ENCODE measurements at regions not wholly inside any gene's neighbourhood (a gene's known extent, or its start where the extent isn't known, plus 50 kb on each side); places are given as distances from the start of the nearest gene placed in this dataset.
A peak's percentile ranks its signal among the peaks of the same experiment; 100 is the strongest.

DNA sequence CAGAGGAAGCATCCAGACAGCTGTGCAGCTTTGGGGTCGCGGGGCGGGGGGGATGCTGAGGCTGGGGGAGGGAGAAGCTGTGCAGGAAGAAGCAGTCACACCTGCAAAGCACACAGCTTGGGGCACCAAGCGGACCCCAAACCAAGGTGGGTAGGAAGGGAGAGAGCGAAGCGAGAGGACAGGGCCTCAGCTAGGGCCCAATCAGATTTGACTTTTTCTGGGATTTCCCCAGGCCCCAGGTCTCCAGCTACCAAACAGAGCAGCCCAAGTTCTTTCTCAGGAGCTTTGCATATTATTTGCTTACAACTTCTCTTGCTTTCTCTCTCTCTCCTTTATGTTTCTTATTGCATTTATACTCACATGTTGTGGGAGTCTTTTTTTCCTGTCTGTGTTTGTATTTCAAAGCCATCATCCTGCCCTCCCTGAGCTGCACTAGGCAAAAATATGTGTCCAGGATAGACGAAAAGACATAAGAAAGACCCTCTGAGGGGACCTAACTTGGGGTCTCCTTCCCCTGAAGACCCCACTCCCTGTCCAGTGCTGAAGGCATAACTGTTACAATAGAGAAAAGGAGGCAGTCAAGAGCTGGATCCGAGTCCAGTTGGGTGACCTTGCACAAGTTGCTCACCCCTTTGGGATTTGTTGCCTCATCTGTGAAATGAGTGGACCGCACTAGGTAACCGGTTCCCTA lies 50.6 kb upstream of the SMNDC1 start:
- no peak for DNase-seq

DNA sequence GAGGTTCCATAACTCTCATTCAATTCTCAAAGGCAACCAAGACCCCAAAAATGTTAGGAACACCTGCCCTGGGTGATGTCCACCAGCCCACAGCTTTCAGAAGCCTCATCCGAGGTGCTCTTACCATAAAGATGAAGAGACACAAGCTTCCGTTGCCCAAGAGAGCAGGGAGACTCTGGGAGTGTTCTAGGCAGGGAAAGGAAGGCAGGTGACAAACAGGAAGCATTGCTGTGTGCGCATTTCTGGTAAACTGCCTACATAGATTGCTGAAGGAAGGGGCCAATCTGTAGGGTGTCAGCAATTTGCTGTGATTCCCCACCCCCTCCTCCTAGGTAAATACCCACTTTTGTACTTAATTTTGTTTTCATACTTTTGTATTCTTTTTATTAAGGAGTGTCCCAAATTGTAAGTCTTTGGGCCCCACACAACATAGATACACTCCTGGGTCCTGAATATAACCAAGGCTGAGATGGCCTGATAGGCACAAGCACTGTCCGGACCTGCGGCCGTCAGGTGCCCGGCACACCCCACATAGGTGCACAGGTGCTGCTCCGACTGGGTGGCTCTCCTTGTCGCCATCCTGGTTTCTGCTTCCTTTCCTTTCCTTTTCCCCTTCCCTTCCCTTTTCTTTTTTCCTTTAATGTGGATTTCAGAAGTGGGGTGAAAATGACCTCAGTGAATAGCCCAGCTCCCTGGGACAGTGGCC lies 51.4 kb upstream of the SMNDC1 start:
- DNase-seq = peak; percentile 56

DNA sequence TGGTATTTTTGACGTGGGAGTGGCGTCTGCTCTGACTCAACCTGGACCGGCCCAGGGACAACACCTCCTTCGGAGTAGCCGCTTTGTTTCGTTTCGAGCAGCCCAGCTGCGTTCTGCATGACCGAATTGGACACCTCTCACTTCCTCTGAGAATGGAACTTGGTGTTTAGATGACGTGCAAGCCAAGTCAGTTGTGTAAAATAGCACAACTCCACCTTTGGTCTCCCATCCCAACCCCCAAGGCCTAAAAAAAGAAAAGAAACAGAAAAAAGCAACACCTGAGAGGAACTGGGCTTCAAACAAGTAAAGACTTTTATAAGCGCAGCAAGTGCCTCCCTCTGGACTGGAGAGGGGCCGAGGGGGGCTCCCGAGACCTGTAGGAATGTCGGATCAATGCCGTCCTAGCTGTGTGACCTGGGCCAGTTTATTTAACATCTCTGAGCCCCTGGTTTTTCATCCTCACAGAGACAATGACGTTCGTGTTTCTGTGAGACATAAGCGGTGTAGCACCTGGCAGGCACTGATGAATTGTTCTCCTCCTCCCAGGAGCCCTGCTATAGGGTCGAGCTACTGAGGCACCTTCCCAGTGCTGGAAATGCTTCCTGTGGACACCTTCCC lies 52.0 kb upstream of the SMNDC1 start:
- DNase-seq = peak; percentile 59

DNA sequence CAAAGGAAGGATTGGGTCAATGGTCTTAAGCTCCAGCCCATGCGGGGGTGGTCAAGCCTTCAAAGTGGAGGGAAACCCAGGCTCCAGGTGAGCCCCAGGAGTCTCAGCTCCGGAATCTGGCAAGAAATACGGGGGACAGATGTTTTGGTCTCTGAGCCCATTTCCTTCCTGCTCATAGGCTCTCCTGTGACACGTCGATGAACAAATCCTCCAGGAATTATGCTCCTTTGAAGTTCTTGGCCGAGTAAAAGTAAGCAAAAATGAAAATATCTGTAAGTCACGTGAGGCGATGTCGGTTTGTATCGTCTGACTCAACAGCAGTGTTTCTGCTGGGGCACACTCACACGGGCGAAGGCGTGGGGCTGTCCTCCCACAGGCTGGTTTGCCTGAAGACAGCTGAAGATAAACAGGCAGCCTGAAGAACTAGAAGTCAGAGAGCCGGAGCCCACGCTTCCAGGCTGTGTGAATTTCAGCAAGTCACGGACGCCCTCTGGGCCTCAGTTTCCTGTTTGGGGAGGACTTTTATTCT lies 52.6 kb upstream of the SMNDC1 start:
- peak; percentile 75 for DNase-seq

DNA sequence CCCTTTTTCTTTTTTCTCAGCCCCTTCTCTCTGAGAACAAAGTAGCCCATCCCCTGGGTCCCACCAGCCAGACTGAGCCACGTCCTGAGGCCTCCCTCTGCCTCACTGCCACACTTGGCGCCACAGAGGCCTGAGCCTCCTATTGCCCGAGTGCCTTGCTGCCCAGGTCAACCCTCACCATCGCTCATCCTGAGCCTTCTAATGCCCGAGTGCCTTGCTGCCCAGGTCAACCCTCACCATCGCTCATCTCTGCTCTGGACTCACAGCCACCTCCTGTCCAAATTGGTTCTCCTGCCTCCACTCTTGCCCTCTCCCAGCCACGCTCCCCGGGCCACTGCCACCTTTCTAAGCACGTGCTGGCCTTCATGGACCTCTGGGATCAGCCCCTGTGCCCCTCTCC lies 53.2 kb upstream of the SMNDC1 start:
- no peak for DNase-seq

DNA sequence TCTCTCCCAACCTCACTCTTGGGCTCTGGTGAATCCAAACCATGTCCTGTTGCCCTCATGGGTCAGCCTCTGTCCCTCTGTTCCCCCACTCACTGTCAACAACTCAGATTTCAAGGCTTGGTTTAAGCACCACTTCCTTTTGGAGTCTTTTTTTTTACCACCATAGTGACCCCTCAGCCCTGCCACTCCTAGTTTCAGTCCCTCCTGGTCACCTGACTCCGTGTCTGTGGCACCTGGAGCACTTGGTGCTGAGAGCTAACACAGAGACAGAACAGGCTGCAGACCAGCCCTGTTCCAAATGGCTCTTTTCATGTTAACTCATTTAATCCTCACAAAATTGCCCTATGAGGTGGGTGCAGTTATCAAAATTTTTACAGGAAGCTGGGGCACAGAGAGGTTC lies 53.6 kb upstream of the SMNDC1 start:
- DNase-seq = no peak

DNA sequence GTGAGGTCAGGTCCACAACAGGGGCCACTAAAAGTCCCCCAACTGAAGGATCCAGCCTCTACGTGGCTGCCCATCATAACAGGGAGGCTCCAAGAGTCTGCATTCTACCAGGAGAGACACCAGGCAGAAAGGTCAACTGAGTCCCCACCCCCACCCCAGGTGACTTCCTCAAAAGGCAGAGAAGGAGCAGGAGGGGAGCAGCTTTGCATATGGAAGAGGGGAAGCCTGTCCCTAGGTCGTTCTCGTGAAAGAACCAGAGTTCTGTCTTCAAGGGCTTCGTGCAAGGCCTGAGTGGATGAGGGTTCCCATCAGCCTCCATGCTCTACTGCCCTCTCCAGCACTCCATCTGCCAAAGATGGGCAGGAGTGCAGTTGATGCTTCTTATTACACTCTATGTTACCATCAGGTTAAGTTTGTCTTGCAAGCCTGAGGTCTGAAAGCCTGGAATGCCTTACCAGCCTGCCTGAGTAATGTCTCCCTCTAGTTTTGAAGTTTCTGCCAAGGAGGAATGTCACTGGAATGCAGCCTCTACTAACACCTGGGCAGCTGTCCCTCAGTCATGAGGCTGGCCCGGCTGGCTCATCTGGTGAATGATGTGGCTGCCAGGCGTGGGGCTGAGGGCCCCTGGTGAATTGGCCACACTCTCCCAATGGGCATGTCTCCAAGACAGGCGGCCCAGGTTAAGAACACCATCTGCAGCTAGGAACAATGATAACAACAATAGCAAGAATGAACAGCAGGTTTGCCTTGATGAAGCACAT lies 54.3 kb upstream of the SMNDC1 start:
- no peak for DNase-seq

DNA sequence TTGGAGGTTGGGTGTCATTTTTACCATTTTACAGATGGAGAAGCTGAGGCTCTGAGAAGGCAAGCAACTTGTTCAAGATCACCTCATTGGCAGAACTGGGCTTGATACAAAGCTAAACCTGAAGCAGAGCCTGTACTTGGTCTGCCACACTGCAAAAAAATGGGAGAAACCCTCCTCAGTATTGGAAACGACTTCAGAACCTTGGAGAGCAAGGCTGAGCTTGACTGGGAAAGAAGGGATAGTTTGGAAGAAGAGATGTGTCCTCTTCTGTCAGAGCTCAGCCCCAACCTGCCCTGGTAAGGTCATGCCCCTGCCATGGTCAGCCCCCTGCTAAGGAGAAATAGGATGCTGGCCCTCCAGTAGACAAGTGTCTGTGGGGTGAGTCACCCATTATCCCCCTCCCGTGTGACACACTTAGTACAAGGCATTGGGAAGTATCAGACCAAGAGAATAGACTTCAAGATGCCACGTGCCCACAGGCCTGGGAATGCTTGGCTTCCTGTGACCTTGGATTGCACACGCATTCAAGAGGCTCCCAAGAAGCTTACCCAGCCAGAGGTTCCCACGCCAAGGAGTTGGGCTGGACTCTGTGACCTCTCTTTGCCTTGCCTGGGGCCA lies 56.2 kb upstream of the SMNDC1 start:
- DNase-seq = no peak

DNA sequence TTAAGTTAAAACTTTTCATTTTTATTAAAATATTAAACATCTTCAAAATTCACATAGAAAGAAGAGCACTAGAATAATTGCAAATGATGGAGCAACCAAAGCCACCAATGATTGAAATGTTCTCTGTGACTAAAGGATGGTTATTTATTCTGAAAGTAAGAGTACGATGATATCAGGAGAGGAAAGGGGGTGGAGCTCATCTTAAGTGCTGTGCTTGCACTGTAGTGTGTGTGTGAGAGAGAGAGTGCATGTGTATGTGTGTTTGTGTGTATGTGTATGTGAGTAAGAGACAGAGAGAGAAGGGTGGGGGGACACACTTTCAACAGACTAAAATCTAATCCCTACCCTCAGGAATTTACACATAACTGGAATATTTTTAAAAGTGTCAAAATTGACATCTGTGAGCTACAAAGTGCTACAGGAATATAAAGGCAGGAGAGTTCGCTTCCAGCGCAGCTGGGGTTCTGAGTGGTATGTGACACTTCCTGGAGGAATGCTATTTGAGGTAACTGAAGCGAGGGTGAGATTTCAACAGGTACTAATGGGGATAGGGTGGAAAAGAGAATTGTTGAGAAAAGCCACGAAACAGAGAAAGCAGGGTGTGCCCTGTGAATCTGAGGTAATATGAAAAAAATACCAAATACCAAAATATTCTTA lies 57.2 kb upstream of the SMNDC1 start:
- DNase-seq = no peak

DNA sequence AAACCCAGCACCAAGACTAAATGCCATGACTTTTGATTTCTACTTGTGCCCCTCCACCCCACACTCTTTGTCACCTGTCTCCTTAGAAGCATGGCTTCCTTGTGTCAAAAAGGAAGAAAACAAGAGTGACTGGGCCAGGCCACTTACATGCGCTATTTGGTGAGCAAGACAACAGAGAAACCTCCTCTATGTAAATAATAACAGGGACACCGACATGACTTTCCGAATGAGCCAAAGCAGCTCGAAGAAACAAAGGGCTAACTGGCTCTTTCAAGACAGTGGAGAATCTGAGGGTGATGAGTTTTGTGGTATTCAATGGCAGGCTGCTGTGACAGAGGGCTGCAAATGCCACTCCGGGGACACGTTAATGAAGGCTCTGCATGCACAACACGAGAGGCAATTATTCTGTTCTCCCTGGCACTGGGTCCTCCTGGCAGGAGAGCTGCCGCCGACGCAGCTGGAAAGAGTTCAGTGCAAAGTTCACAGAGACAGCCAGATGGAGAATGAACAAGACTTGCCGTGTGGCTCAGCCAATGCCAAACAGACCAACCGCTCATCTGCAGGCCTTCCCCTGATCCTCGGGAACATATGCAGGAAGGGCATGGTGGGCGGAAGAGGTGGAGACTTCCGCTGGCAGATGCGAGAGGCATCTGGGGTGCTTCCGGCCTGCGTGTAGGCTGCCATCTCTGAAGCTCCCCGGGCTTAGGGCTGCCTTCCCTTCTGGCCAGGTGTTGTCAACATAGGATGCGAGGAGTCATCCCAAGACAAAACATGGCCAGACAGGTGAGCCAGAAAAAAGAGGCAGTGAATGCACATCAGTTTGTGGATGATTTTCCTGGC lies 59.1 kb upstream of the SMNDC1 start:
- DNase-seq = peak; percentile 44

DNA sequence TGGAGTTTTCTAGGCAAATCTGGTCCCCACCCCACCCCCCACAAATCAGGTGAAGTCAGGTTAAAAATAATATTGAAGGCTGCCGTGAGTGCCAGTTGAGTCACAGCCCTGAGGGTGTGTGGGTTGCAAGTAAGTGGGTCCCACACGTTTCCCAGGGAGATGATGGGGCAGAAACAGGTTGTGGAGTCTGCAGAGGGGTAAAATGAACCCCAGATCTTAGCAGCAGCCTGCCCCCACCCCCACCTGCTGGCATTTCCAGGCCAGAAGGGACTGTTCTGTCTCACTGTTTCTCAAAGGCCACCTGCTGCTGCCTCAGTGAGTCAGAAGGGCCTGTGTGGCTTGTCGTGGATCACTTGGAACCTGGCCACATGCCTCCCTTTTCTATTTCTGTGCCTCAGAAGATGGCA lies 59.8 kb upstream of the SMNDC1 start:
- no peak for DNase-seq

DNA sequence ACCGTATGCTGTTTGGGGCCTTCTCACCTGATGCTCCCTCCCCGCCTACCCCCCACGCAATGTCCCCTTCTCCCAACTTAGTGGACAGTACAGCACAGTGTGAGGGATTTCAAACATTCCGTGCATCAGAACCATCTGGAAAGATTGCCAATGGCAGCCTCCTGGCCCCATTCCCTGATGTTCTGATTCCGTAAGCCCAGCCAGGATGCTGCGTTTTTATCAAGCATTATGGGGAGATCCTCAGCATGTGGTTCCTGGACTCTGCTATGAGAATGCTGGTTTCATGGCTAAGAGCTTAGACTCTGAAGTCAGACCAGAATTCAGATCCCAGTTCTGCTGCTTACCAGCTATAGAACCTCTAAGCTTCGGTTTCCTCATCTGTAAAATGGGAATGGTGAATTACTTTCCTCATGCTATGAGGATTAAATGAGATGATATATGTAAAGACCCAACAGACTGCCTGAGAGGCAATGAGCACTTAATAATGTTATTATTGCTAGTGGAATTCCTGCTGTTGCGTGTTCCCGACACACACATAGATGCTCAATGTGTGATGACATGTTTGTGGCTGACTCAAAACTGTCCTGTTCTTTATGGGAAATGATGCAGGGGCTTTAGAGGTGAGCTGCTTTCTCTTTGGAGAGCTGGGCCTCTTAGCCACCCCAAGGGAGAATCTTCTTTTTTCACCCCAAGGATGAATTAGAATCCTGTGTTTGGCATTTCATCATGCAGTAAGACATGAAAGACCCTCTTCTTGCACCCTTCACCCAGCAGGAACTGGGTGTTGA lies 60.8 kb upstream of the SMNDC1 start:
- no peak for DNase-seq

DNA sequence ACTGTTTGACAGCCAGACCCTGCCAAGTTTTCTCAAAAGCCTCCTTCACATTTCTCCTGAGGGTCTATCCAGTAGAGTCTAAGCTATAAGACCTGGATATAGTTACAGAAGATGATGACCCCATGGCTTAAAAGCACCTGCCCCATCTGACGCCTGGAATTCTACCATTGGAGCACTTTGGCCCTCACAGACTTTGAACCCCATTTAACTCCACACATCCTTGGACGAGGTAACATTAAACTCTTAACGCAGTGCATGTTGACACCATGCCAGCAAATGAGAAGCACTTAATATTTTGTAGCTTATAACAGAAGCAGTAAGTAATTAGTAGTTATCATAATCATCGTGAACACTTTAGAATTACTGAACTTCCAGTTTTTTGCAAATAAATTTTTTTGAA lies 61.9 kb upstream of the SMNDC1 start:
- no peak for DNase-seq

DNA sequence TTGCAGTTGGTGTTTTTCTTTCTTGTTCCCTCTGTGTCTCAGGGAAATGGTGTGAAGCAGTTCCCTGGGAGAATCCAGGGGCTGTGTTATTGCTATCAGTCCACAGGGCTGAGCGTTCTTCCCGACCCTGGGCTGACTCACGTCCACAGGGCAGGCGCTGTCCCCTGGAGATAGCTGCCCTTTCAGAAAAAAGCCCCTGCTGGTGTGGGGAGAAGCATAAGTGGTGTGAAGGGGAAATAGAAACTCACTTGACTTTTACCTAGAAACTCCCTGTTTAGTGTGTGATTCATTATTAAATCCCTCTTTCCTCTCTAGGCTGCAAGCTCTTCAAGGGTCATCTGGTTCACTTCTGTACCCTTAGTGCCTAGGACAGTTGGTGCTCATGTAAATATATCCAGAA lies 63.3 kb upstream of the SMNDC1 start:
- no peak for DNase-seq

DNA sequence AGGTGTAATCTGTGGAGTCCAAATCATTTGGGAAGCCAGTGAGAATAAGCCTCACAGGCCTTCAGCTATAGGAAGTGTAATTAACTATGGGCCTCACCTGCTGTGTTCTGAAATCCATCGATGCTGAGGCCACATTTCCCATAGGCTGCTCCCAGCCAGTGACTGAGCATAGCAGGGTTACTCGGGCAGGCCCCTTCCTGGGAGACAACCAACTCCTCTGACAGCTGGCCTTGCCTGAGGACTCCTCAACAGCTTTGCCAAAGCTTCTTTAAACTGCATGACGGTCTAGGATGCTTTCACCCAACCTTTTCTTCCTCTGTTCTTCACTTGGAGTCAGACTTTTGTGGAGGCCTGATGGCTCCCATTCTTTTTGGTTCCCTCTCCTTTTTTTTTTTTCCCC lies 63.8 kb upstream of the SMNDC1 start:
- DNase-seq = no peak

DNA sequence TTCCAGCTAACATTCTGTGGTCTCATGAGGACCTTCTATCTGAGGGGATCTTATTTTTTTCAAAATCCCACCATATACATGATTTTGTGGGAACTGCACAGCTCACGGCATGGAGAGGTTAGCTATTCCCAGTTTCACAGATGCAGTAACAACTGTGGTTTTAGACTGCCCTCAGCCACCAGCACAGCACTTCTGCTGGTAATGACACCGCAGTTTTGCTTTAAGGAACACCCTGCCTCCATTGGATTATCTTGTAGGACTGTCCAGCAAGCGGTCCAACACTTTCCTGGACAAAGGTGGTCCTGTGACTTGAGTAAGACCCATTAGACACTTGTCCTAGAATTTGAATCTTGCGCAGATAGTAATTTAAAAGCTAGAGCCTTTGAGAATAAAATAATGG lies 65.3 kb upstream of the SMNDC1 start:
- DNase-seq = no peak

DNA sequence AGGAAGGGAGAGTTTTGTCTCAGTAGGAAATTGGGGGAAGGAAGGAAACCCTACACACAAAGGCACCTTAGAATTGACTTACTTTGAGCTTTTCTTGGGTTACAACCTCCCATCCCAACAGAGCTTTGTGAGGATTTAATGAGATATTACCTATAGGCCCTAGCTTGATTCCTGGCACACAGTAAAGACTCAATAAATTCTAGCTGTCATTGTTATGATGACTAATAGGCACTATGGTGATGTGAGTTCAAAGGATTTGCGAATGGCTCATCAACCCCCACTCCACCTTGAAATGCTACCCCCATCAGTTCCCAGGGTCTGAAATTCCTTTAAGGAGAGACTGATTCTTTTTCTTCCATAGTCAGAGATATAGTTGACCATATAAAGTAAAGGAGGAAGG lies 67.9 kb upstream of the SMNDC1 start:
- no peak for DNase-seq

DNA sequence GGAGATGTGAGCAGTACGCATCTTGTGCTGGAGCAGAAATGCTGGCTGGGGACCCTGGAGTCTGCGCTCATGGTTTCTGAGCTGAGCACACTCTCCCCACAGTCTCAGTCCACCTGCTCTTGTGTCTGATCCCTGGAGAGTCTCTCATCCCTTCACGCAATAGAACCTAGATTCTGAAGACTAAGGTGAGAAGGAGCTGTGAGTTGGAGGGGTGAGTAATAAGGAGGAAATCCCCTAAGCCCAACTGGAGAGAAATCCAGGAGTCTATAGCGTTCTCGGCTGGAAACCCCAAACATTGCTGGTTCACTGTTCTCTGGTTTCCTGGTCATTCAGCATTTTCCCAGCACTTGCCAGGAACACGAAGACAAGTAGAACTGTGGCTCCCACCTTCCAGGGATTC lies 68.3 kb upstream of the SMNDC1 start:
- no peak for DNase-seq

DNA sequence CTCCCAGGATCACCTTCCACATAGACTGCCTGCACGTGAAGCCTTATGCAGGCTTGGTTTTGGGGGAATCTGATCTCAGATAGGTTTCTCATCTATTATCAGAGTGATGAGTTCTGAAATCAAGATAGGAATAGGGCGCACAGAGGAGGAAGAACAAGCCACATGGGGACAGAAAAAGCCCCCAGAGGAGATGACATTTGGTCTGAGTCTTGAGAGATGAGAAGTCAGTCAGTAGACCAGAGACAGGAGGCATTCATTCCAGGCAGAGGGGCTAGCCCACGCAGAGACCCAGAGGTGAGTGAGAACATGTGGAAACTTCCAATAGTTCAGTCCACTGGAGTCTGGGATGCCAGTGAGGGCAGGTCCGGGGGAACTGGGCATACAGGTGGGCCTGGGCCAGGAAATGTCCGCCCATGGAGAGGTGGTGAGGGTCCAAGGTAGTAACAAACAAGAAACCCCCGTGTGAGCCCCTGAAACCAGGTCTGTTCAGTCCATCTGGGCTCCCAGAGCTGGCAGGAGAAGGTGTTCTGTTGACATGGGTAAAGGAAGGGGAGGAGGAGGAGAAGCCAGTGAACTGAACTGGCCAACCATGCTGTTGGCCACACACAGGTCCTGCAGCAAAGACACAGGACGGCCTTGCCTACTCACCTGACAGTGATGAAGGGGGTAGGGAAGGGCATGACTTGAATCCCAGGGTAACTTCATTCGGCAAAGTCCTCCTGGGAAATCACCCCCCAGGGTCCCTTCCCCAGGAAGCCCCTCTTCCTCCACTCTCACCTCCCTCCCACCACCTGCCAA lies 69.3 kb upstream of the SMNDC1 start:
- DNase-seq = no peak

DNA sequence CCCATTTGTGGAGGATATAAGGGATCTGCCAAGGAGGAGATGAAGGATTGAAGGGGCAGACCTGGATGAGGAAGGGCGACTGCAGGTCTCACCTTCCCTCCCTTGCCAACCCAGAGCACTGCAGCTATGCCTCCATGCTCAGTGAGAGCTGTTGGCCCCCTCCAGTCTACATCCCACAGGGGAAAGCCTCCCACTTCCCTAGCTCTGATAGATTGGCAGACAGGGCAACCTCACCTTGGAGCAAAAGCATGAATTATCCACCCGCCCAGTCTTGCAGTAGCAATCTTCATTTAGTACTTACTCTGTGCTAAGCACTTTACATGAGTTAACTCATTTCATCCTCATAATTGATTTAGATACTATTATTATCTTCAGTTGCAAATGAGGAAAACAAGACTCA lies 70.4 kb upstream of the SMNDC1 start:
- DNase-seq = no peak
